Heart left ventricle (tissue), 13 donors: ENCODE measurements at regions not wholly inside any gene's neighbourhood (a gene's known extent, or its start where the extent isn't known, plus 50 kb on each side); places are given as distances from the start of the nearest gene placed in this dataset.

Experiments used
- POLR2A ChIP-seq, 2 donors: fragments of 450-650 bp; IDR thresholded peaks; one replicate each; pipeline ENCODE4 v1.6.1; 2017; ENCODE audit warnings: antibody characterized with exemption in 2 of 2, mild to moderate bottlenecking in 2 of 2, moderate library complexity in 2 of 2
- TF ChIP-seq, protein P1 (sequence below), 12 donors: fragments of 200-600 bp; sonication (generic) in 4 of 12; IDR thresholded peaks; one replicate each; pipeline versions ENCODE4 v1.5.0 to v1.8.0; 2018 to 2022; ENCODE audit warnings: antibody characterized with exemption in 12 of 12, mild to moderate bottlenecking in 5 of 12
- donor health status: ischemic (EF 13 %, LVEDD 7.1; RV severe dilation, severe dysfunction).
- donor health status: DM: no; HTN: yes; CAD: no.
- donor health status: DM: no; HTN: no; CAD: no.
- donor health status: ischemic (EF 25% LVEDD 6.9; RV normal size, moderate dysfunction).
- donor health status: ischemic (EF 25% LVEDD 5.7; RV mildly dilated, moderate dysfunction).
- donor health status: ischemic (EF 35%, LVEDD 5.7; RV mildly dilated, moderate dysfunction).
- donor health status: nonischemic (EF 11% LVEDD 7.7; RV severe dilation, severe dysfunction).
- donor health status: DM: yes; HTN: yes; CAD: no.
- donor health status: PGD.
- donor health status: ischemic (EF 29% LVEDD 5.4; RV normal size, mild dysfunction).
- donor health status: nonischemic (EF 23%, LVEDD 6.1; RV moderate dilation, normal function).

DNA sequence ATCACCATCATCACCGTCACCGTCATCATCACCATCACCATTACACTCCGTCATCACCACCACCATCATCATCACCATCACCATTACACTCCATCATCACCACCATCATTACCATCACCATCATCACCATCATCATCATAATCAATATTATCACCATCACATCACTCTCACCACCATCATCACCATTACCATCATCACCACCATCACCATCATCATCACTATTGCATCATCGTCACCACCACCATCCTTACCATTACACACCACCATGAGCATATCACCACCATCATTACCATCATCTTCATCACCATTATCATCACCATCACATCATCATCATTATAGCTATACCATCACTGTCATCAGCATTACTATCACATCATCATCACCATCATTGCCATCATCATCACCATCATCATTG, 93.7 kb downstream of the KIF26A start:
- no peak for TF ChIP-seq POLR2A (IDR thresholded peaks at IDR 0.05)
- TF ChIP-seq, protein P1, sequence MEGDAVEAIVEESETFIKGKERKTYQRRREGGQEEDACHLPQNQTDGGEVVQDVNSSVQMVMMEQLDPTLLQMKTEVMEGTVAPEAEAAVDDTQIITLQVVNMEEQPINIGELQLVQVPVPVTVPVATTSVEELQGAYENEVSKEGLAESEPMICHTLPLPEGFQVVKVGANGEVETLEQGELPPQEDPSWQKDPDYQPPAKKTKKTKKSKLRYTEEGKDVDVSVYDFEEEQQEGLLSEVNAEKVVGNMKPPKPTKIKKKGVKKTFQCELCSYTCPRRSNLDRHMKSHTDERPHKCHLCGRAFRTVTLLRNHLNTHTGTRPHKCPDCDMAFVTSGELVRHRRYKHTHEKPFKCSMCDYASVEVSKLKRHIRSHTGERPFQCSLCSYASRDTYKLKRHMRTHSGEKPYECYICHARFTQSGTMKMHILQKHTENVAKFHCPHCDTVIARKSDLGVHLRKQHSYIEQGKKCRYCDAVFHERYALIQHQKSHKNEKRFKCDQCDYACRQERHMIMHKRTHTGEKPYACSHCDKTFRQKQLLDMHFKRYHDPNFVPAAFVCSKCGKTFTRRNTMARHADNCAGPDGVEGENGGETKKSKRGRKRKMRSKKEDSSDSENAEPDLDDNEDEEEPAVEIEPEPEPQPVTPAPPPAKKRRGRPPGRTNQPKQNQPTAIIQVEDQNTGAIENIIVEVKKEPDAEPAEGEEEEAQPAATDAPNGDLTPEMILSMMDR (IDR thresholded peaks at IDR 0.05): no peak
